ENCODE measurements at regions not wholly inside any gene's neighbourhood (a gene's known extent, or its start where the extent isn't known, plus 50 kb on each side); places are given as distances from the start of the nearest gene placed in this dataset.

- DNase-seq, result no peak
Observed at GRCh38 chr12:124686370-124687173, 119.2 kb upstream of the NCOR2 start.

GRCh38 chr12:124685689-124686369, 118.4 kb upstream of the NCOR2 start:
- no peak for DNase-seq

- DNase-seq, result no peak
Observed at GRCh38 chr12:124684971-124685688, 117.7 kb upstream of the NCOR2 start.

- no peak for DNase-seq
Observed at GRCh38 chr12:124684496-124684895, 117.1 kb upstream of the NCOR2 start.

- no peak for DNase-seq
Observed at GRCh38 chr12:124683152-124684124, 116.0 kb upstream of the NCOR2 start.

- no peak for DNase-seq
Observed at GRCh38 chr12:124682425-124683151, 115.2 kb upstream of the NCOR2 start.

- no peak for DNase-seq
Observed at GRCh38 chr12:124681779-124682391, 114.5 kb upstream of the NCOR2 start.

- DNase-seq, result peak; percentile 59
Observed at GRCh38 chr12:124680863-124681778, 113.7 kb upstream of the NCOR2 start.

GRCh38 chr12:124679533-124680371, 112.3 kb upstream of the NCOR2 start:
- no peak for DNase-seq

GRCh38 chr12:124679047-124679446, 111.6 kb upstream of the NCOR2 start:
- no peak for DNase-seq

- no peak for DNase-seq
Observed at GRCh38 chr12:124678421-124678893, 111.0 kb upstream of the NCOR2 start.

- no peak for DNase-seq
Observed at GRCh38 chr12:124677552-124678356, 110.3 kb upstream of the NCOR2 start.

- DNase-seq, result no peak
Observed at GRCh38 chr12:124676714-124677462, 109.5 kb upstream of the NCOR2 start.

- DNase-seq, result no peak
Observed at GRCh38 chr12:124675881-124676713, 108.7 kb upstream of the NCOR2 start.

- no peak for DNase-seq
Observed at GRCh38 chr12:124674937-124675336, 107.5 kb upstream of the NCOR2 start.

Data from activated CD8-positive, alpha-beta memory T cell treated with anti-CD3 and anti-CD28 coated beads, Interleukin-2, amount 50 U/mL, for 48 hours (primary cell).